Fibroblast of skin of back (primary cell): ENCODE measurements at regions not wholly inside any gene's neighbourhood (a gene's known extent, or its start where the extent isn't known, plus 50 kb on each side); places are given as distances from the start of the nearest gene placed in this dataset.

ENCODE experiments used
- DNase-seq: peaks from one replicate; pipeline ENCODE4 v3.0.0-alpha.2; 2013

- DNase-seq: no peak
These were observed 78.0 kb upstream of the TNFSF18 start for GRCh38 chr1:173128742-173129141.

- DNase-seq: no peak
These were observed 76.9 kb upstream of the TNFSF18 start for GRCh38 chr1:173127369-173128307.

- no peak for DNase-seq
These were observed 75.7 kb upstream of the TNFSF18 start for GRCh38 chr1:173126421-173126820.

- peak; percentile 76 for DNase-seq
These were observed 72.5 kb upstream of the TNFSF18 start for GRCh38 chr1:173122958-173123852.

- no peak for DNase-seq
These were observed 71.7 kb upstream of the TNFSF18 start for GRCh38 chr1:173122344-173122935.

- DNase-seq: no peak
These were observed 67.7 kb upstream of the TNFSF18 start for GRCh38 chr1:173118404-173118803.

GRCh38 chr1:173117761-173118160, 67.0 kb upstream of the TNFSF18 start:
- DNase-seq: no peak

GRCh38 chr1:173117108-173117633, 66.4 kb upstream of the TNFSF18 start:
- DNase-seq: no peak

- DNase-seq: no peak
These were observed 63.6 kb upstream of the TNFSF18 start for GRCh38 chr1:173114346-173114745.

GRCh38 chr1:173113015-173113741, 62.4 kb upstream of the TNFSF18 start:
- peak; percentile 62 for DNase-seq

- no peak for DNase-seq
These were observed 61.4 kb upstream of the TNFSF18 start for GRCh38 chr1:173112129-173112528.

- DNase-seq: no peak
These were observed 57.0 kb upstream of the TNFSF18 start for GRCh38 chr1:173107696-173108095.

GRCh38 chr1:173103006-173103405, 52.3 kb upstream of the TNFSF18 start:
- DNase-seq: no peak

GRCh38 chr1:173101589-173101988, 50.8 kb upstream of the TNFSF18 start:
- no peak for DNase-seq

- no peak for DNase-seq
These were observed 49.9 kb upstream of the TNFSF18 start for GRCh38 chr1:173100476-173101107.
